SK-N-MC (cell line): ENCODE measurements at regions not wholly inside any gene's neighbourhood (a gene's known extent, or its start where the extent isn't known, plus 50 kb on each side); places are given as distances from the start of the nearest gene placed in this dataset.

Source experiments
- EZH2 ChIP-seq: fragments of 200-600 bp; sonication (generic); IDR thresholded peaks from one replicate; pipeline ENCODE4 v1.6.1; 2017; ENCODE audit warnings: antibody characterized with exemption
- FOXP2 ChIP-seq: optimal IDR thresholded peaks from 2 replicates; pipeline ENCODE3; 2011; ENCODE audit warnings: mild to moderate bottlenecking, moderate library complexity; ENCODE audit not compliant: insufficient read depth; ENCODE audit errors: extremely low read length, control extremely low read depth
- POLR2AphosphoS5 ChIP-seq: IDR thresholded peaks from 2 replicates; pipeline ENCODE4 v1.6.1; 2012; ENCODE audit warnings: mild to moderate bottlenecking, low read depth, low read length, borderline replicate concordance

DNA sequence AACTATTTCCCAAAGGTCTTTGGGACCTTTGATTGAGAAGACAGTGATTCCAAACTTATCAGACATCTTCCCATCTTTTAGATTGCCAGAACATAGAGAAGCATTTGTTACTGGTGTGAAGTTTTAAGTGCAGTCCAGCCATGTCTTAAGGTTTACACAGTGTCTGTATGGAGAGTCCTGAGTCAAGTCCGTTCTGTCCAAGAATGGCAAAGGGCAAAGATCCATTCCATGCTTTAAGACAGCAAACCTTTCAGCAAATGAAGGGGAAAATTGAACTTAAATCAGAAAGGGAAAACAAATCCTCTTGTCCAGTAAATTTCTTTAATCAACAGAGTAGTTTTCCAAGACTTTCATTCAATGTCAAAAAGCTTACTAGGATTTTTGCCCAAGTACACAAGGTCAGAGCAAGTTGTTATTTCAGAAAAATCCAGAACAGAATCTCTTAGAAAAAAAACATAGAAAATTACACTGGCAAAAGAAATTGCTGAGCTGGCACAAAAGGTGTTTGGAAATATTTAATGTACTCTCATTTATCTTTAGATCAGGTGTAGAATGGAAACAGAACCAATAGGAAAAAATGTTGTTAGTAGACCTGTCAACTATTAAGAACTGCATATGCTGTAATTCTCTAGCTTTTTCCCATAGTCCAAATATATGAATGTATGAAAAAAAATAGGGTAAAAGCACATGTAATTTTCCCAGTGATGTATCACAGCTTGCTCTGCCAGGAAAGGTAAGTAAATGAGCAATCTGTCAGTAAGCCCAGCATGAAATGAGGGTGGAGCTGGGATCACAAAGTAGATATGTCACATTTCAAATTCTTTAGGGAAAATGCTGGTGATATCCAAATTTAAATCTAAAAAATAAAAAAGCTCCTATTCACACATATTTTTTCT lies 1099.9 kb downstream of the TUSC7 start:
- TF ChIP-seq POLR2AphosphoS5 (no peak), EZH2 (no peak), FOXP2 (no peak)
